ENCODE measurements at regions not wholly inside any gene's neighbourhood (a gene's known extent, or its start where the extent isn't known, plus 50 kb on each side); places are given as distances from the start of the nearest gene placed in this dataset.

DNA sequence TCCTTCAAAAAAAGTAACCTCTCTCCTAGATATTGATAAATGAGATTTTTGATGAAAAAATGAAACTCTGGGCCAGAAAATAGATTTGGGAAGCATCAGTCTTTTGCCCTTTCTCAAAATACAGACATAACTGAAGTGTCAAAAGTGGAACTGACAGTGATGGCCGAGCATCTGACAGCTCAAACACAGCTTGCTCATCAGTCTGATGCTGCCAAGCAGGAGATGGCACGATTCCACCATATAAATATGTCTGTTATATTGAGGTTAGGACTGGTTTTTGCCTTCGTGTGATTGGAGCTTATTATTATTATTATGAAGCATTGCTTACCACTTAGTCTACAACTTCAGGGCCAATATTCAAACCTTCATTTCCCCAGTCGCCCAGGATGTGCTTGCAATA, 152.6 kb upstream of the EPHA3 start:
- Histone ChIP-seq H3K4me3 (ENCODE audit: low read length) (no peak overlapping the region), H3K27me3 (ENCODE audit: control insufficient read depth, insufficient read depth) (no peaks in the 10 kb centered on the region), H3K4me1 (ENCODE audit: control insufficient read depth, insufficient read depth, low read length) (no peaks in the 10 kb centered on the region), H3K27ac (ENCODE audit: low read length) (no peak overlapping the region), H3K9me3 (ENCODE audit: control insufficient read depth, low read length) (no peaks in the 10 kb centered on the region)
- DNase-seq: no peak
- intact Hi-C loops (cut with DNase I): no loop called here
- no peak for ATAC-seq
- WGBS: 67% methylated on average over 4 of the region's 4 CpGs

DNA sequence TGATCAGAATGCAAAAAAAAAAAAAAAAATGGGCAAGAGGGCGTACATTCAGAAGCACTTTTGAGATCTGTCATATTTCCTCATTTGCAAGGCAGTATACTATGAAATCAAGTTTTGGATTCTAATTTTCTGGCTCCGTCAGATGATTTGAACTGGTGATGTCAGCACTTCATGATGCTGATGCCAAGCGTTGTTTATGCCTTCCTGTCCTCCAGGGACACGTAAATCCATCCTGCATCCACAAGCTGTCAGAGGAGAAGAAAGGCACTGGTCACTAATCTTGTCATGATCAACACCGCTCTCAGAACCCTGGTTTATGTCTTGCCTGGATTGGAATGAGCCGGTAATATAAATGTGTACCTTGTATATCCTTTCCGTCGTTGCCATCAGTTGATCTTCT, 152.1 kb upstream of the EPHA3 start:
- intact Hi-C loops (cut with DNase I): no loop called here
- Histone ChIP-seq H3K4me3 (ENCODE audit: low read length) (no peak overlapping the region), H3K9me3 (ENCODE audit: control insufficient read depth, low read length) (no peaks in the 10 kb centered on the region), H3K4me1 (ENCODE audit: control insufficient read depth, insufficient read depth, low read length) (no peaks in the 10 kb centered on the region), H3K27me3 (ENCODE audit: control insufficient read depth, insufficient read depth) (no peaks in the 10 kb centered on the region), H3K27ac (ENCODE audit: low read length) (no peak overlapping the region)
- WGBS: 88% methylated on average over 8 of the region's 8 CpGs
- ATAC-seq: no peak
- no peak for DNase-seq

DNA sequence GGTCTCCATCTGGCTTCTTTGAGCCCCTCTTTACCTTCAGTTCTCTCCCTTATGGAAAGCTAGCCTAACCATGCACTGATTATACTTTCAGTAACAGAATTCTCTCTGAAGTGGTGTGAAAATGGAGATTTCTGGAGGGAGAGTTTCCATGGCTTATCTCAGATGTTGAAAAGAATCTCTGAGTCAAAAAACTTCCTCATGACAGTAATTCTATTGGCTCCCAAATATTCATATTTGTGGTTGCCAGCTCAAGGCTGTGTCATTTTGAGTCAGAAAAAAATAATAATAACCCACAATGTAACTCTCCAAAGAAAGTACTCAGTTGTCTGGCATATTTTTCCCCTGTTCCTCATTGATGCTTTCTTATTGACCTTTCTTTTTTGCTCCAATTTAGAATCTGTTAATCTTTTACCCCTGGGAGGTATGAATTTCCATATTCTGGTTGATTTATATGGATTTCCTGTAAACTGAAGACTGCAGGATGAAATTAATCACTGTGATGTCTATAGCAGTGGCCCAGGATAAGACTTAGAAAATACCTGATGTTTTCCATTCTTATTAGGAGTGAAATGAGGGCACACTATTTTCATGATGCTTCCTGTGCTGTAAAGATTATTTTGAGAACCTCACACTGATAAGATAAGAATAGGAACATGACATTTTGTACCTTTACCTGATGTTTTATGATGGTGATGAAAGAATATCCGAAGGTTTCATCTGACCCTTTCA, 149.5 kb upstream of the EPHA3 start:
- H3K27ac ChIP-seq (ENCODE audit: low read length): no peak overlapping the region
- no peak overlapping the region for H3K4me3 ChIP-seq (ENCODE audit: low read length)
- intact Hi-C loops (cut with DNase I): no loop called here
- ATAC-seq (no peak), DNase-seq (no peak)
- H3K27me3 ChIP-seq (ENCODE audit: control insufficient read depth, insufficient read depth): no peaks in the 10 kb centered on the region
- H3K4me1 ChIP-seq (ENCODE audit: control insufficient read depth, insufficient read depth, low read length): no peaks in the 10 kb centered on the region
- no peaks in the 10 kb centered on the region for H3K9me3 ChIP-seq (ENCODE audit: control insufficient read depth, low read length)
- WGBS: 14% methylated on average over 1 of the region's 1 CpG

DNA sequence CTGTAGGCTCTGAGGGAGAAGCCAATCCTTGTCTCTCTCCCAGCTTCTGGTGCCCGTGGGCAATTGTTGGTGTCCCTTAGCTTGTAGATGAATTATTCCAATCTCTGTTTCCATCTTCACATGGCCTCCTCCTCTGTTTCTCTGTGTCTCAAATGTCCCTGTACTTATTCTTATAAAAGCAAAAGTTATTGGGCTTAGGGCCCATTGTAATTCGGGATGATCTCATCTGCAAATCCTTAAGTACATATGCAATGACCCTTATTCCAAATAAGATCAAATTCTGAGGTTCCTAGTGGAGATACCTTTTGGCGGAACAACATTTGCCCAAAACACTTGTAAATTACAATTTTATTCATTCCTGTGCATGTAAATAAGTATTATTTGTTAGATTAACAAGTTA, 147.4 kb upstream of the EPHA3 start:
- intact Hi-C loops (cut with DNase I): no loop called here
- Histone ChIP-seq H3K4me3 (ENCODE audit: low read length) (no peak overlapping the region), H3K9me3 (ENCODE audit: control insufficient read depth, low read length) (no peaks in the 10 kb centered on the region), H3K27ac (ENCODE audit: low read length) (no peak overlapping the region), H3K27me3 (ENCODE audit: control insufficient read depth, insufficient read depth) (no peaks in the 10 kb centered on the region), H3K4me1 (ENCODE audit: control insufficient read depth, insufficient read depth, low read length) (no peaks in the 10 kb centered on the region)
- 89% methylated on average over 3 of the region's 3 CpGs for WGBS
- DNase-seq (no peak), ATAC-seq (no peak)

DNA sequence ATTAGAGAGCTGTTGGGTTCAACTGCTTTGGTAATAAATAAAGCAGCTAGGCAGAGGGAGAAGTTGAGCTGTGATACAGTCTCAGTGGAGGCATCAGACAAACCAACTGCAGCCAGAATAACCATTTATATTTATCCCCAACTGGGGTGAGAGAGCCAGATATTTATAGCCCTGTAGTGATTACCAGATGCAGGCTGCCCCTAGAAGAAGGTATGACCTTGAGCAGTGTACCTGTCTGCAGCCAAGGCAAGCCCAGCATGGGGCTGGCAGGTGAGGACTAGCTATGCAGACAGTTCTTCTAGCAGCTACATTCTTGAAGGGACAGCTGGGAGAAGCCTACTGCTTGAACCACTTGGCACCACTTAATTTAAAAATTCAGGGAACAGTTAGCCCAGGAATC, 144.4 kb upstream of the EPHA3 start:
- Histone ChIP-seq H3K27ac (ENCODE audit: low read length) (no peak overlapping the region), H3K27me3 (ENCODE audit: control insufficient read depth, insufficient read depth) (no peaks in the 10 kb centered on the region), H3K9me3 (ENCODE audit: control insufficient read depth, low read length) (no peaks in the 10 kb centered on the region), H3K4me1 (ENCODE audit: control insufficient read depth, insufficient read depth, low read length) (no peaks in the 10 kb centered on the region), H3K4me3 (ENCODE audit: low read length) (no peak overlapping the region)
- ATAC-seq (peak in 1 of 2 donors; percentile 47), DNase-seq (no peak)
- intact Hi-C loops (cut with DNase I): no loop called here

DNA sequence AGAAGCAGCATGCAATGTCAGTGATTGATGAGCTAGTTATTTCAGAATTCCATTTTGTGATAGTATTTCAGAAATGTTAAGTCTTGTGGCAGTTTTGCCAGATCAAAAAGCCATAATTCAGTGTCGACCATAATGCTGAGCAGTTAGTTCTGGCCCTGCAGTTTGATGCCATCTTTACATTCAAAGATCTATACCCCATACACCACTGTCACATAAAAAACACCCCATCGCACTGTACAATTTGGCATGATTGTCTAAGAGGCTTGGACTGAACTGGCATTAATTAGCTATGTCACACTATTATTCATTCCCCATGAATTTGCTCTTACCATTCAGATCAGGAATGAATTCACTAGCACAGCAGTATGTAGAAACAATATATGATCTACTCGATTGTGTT, 127.7 kb upstream of the EPHA3 start:
- H3K4me1 ChIP-seq (ENCODE audit: control insufficient read depth, insufficient read depth, low read length): no peaks in the 10 kb centered on the region
- no peaks in the 10 kb centered on the region for H3K9me3 ChIP-seq (ENCODE audit: control insufficient read depth, low read length)
- no peak overlapping the region for H3K4me3 ChIP-seq (ENCODE audit: low read length)
- DNase-seq (no peak), ATAC-seq (no peak)
- intact Hi-C loops (cut with DNase I): no loop called here
- H3K27me3 ChIP-seq (ENCODE audit: control insufficient read depth, insufficient read depth): no peaks in the 10 kb centered on the region
- WGBS: 79% methylated on average over 3 of the region's 3 CpGs
- no peak overlapping the region for H3K27ac ChIP-seq (ENCODE audit: low read length)

DNA sequence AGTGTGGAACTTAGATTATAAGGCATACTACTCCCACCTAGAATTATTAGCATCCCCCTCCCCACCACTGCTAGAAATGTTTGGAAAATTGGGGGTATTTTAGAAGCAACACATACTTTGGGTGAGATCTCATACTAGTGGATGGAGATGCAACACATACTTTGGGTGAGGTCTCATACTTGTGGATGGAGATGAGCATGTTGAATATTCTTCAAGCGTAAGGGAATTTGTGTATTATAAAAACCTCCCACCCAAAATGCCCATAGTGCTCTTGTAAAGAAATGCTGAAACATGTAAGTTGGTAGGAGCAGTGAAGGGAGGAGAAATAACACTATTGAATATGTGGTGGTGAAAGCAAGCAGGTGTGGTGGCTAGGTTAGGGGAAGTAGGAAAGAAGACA, 124.0 kb upstream of the EPHA3 start:
- Histone ChIP-seq H3K27ac (ENCODE audit: low read length) (no peak overlapping the region), H3K4me3 (ENCODE audit: low read length) (no peak overlapping the region), H3K4me1 (ENCODE audit: control insufficient read depth, insufficient read depth, low read length) (no peaks in the 10 kb centered on the region), H3K9me3 (ENCODE audit: control insufficient read depth, low read length) (no peaks in the 10 kb centered on the region), H3K27me3 (ENCODE audit: control insufficient read depth, insufficient read depth) (no peaks in the 10 kb centered on the region)
- no peak for ATAC-seq
- intact Hi-C loops (cut with DNase I): no loop called here
- 92% methylated on average over 1 of the region's 1 CpG for WGBS
- no peak for DNase-seq

DNA sequence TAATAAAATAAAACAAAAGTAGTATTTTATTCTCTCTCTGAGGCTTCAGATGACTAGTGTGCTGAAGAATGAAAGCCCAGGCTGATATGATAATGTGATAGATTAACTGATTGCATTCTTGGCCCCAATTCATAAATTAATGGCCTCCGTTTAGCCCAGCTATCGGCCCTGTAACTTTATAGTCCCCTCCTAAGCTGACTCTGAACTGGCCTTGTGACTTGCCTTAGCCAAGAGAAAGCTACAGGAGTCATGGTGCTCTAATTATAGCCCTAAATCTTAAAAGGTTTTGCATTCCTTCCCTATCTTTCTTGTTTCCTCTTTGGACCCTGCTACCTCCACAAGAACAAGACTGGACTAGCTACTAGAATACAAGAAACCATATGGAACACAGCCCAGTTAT, 123.2 kb upstream of the EPHA3 start:
- H3K4me1 ChIP-seq (ENCODE audit: control insufficient read depth, insufficient read depth, low read length): no peaks in the 10 kb centered on the region
- no peak for DNase-seq
- ATAC-seq: no peak
- H3K27me3 ChIP-seq (ENCODE audit: control insufficient read depth, insufficient read depth): no peaks in the 10 kb centered on the region
- H3K27ac ChIP-seq (ENCODE audit: low read length): no peak overlapping the region
- no peaks in the 10 kb centered on the region for H3K9me3 ChIP-seq (ENCODE audit: control insufficient read depth, low read length)
- intact Hi-C loops (cut with DNase I): no loop called here
- WGBS: 47% methylated on average over 2 of the region's 2 CpGs
- no peak overlapping the region for H3K4me3 ChIP-seq (ENCODE audit: low read length)

DNA sequence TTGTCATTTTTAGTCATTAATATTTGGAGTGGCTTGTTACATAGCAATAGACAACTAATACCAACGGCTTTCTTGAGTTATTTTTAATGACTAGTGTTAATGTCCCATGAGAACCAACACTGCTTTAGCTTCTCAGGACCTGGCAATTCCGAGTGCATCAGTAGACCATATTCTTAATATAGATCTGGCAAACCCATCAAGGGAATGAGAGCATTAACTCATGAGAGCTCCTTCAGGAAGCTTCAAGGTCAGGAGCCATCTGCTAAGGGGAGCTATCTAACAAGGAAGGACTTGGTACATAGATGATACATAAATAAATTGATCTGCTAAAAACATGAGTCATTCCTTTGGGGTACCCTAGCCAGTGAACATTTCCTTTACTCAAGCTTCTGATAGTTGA, 122.6 kb upstream of the EPHA3 start:
- H3K4me3 ChIP-seq (ENCODE audit: low read length): no peak overlapping the region
- no peak for DNase-seq
- no peaks in the 10 kb centered on the region for H3K4me1 ChIP-seq (ENCODE audit: control insufficient read depth, insufficient read depth, low read length)
- no peak overlapping the region for H3K27ac ChIP-seq (ENCODE audit: low read length)
- no peaks in the 10 kb centered on the region for H3K9me3 ChIP-seq (ENCODE audit: control insufficient read depth, low read length)
- no peak for ATAC-seq
- no peaks in the 10 kb centered on the region for H3K27me3 ChIP-seq (ENCODE audit: control insufficient read depth, insufficient read depth)
- intact Hi-C loops (cut with DNase I): no loop called here
- 21% methylated on average over 2 of the region's 2 CpGs for WGBS

DNA sequence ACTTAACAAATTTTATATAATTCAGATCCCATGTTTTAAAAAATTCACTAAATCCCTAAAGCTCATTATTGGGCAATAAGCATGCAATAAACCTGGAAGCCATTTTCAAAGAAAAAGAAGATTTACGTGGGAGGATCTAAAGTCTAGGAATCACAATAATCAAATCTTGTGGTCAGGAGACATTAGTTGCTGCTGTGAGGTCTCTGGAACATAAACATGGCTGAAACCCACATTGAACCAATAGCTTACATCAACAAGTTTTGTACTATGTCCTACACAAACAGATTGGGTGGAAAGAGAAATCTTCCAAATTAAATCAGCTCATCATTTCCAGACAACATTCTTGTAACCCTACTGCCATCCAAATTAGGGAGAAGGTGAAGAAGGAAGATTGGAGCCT, 121.9 kb upstream of the EPHA3 start:
- 70% methylated on average over 1 of the region's 1 CpG for WGBS
- Histone ChIP-seq H3K27ac (ENCODE audit: low read length) (no peak overlapping the region), H3K9me3 (ENCODE audit: control insufficient read depth, low read length) (no peaks in the 10 kb centered on the region), H3K27me3 (ENCODE audit: control insufficient read depth, insufficient read depth) (no peaks in the 10 kb centered on the region), H3K4me1 (ENCODE audit: control insufficient read depth, insufficient read depth, low read length) (no peaks in the 10 kb centered on the region), H3K4me3 (ENCODE audit: low read length) (no peak overlapping the region)
- DNase-seq: no peak
- ATAC-seq: no peak
- intact Hi-C loops (cut with DNase I): no loop called here

DNA sequence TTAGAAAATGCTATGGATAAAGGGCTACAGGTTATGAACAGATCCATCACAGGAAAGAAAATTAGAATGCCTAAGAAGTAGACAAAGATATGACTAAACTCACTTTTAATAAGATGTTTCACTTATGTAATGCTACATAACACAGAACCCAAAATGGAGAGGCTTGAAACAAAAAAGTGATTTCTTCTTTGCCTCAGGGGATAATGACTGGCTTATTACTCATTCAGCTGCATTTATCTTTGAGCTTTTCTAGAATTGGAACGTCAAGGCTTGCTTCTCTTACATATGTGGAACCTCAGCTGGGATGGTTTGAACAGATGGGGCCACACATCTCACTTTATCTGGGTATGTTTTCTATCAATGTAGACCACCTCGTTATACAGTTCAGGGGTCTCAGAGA, 120.6 kb upstream of the EPHA3 start:
- H3K27ac ChIP-seq (ENCODE audit: low read length): no peak overlapping the region
- no peaks in the 10 kb centered on the region for H3K4me1 ChIP-seq (ENCODE audit: control insufficient read depth, insufficient read depth, low read length)
- DNase-seq: no peak
- ATAC-seq: no peak
- no peaks in the 10 kb centered on the region for H3K27me3 ChIP-seq (ENCODE audit: control insufficient read depth, insufficient read depth)
- no peaks in the 10 kb centered on the region for H3K9me3 ChIP-seq (ENCODE audit: control insufficient read depth, low read length)
- 45% methylated on average over 2 of the region's 2 CpGs for WGBS
- intact Hi-C loops (cut with DNase I): no loop called here
- H3K4me3 ChIP-seq (ENCODE audit: low read length): no peak overlapping the region

DNA sequence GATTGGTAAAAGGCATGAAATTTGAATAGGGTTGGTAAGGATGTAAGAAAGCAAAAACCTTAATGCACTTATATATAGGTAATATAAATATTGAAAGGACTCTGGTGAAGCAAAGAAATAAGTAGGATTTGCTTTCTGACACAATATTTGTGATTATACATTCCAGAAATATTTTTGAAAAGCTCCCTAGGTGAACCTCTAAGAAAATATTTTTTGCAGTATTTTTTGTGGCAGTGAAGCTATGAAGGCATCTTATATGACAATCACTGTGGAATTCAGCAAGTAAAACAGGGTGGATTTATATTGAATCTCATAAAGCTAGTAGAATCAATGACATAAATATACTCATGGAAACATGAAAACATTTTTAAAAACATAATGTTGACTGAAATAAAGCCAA, 119.6 kb upstream of the EPHA3 start:
- intact Hi-C loops (cut with DNase I): no loop called here
- Histone ChIP-seq H3K4me1 (ENCODE audit: control insufficient read depth, insufficient read depth, low read length) (no peaks in the 10 kb centered on the region), H3K4me3 (ENCODE audit: low read length) (no peak overlapping the region), H3K27ac (ENCODE audit: low read length) (no peak overlapping the region), H3K9me3 (ENCODE audit: control insufficient read depth, low read length) (no peaks in the 10 kb centered on the region), H3K27me3 (ENCODE audit: control insufficient read depth, insufficient read depth) (no peaks in the 10 kb centered on the region)
- DNase-seq (no peak), ATAC-seq (no peak)
